ENCODE measurements at regions not wholly inside any gene's neighbourhood (a gene's known extent, or its start where the extent isn't known, plus 50 kb on each side); places are given as distances from the start of the nearest gene placed in this dataset.

DNA sequence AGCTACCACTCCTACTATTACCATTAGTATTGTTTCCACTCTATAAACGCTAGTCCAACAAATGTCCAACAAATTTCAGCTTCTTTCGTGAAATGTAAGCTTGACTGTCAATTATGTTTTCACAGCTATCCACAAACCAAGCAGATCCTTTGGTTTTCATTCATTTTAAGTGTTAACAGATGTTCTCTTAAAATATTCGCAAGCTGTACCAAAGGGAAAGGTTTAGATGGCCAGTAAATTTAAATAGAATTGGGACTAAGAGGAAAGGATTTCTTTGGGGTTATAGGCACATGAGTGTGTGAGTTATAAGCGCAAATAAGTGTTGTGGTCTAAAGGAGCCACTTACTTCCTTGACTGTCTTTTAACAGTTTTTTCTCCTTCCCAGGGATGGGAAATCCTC lies 136.8 kb upstream of the ADRA1B start:
- TF ChIP-seq, protein P1, sequence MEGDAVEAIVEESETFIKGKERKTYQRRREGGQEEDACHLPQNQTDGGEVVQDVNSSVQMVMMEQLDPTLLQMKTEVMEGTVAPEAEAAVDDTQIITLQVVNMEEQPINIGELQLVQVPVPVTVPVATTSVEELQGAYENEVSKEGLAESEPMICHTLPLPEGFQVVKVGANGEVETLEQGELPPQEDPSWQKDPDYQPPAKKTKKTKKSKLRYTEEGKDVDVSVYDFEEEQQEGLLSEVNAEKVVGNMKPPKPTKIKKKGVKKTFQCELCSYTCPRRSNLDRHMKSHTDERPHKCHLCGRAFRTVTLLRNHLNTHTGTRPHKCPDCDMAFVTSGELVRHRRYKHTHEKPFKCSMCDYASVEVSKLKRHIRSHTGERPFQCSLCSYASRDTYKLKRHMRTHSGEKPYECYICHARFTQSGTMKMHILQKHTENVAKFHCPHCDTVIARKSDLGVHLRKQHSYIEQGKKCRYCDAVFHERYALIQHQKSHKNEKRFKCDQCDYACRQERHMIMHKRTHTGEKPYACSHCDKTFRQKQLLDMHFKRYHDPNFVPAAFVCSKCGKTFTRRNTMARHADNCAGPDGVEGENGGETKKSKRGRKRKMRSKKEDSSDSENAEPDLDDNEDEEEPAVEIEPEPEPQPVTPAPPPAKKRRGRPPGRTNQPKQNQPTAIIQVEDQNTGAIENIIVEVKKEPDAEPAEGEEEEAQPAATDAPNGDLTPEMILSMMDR (IDR thresholded peaks at IDR 0.05; ENCODE audit: poor library complexity): no peak
- TF ChIP-seq EZH2phosphoT487 (IDR thresholded peaks at IDR 0.05; ENCODE audit: low read depth, severe bottlenecking, unreplicated experiment) (no peak), EZH2 (IDR thresholded peaks at IDR 0.05; ENCODE audit: borderline replicate concordance) (no peak)

Measured in hepatocyte (in vitro differentiated cells).